Spleen (tissue), 7 donors: ENCODE measurements at regions not wholly inside any gene's neighbourhood (a gene's known extent, or its start where the extent isn't known, plus 50 kb on each side); places are given as distances from the start of the nearest gene placed in this dataset.

Source experiments
- CTCF ChIP-seq, 11 experiments: fragments of 200-600 bp in 7 of 11; fragments of 450-650 bp in 4 of 11; sonication (generic) in 4 of 11; IDR thresholded peaks in 8 of 11; conservative IDR thresholded peaks in 3 of 11; 1 replicate in 7 of 11; 2 replicates in 4 of 11; pipeline versions ENCODE4 v1.4.0 to v1.8.0; 2016 to 2021; ENCODE audit warnings: antibody characterized with exemption in 11 of 11, inconsistent platforms in 4 of 11, mild to moderate bottlenecking in 1 of 11
- POLR2A ChIP-seq, 3 donors: fragments of 450-650 bp; IDR thresholded peaks; one replicate each; pipeline ENCODE4 v1.5.1; 2017; ENCODE audit warnings: antibody characterized with exemption in 3 of 3, mild to moderate bottlenecking in 1 of 3
- POLR2AphosphoS5 ChIP-seq, 3 donors: sonication (generic); formaldehyde crosslinking; IDR thresholded peaks; one replicate each; pipeline ENCODE4 v1.5.1; 2017; ENCODE audit warnings: antibody characterized with exemption in 3 of 3
- donor health status: DM: no; HTN: no; CAD: no; lungs with moderate emphysema.
- donor health status: DM: no; HTN: no; CAD: no.
- donor health status: DM: no; HTN: no; CAD: no.

- TF ChIP-seq CTCF (IDR thresholded peaks at IDR 0.05 in 8 of 11, conservative IDR thresholded peaks at IDR 0.05 in 3 of 11) = no peak
- no peak for TF ChIP-seq POLR2A (IDR thresholded peaks at IDR 0.05)
- TF ChIP-seq POLR2AphosphoS5 (IDR thresholded peaks at IDR 0.05) = no peak
These were observed 55.3 kb upstream of the VCX start for GRCh38 chrX:7787714-7788113.
